NCI-H2081 treated with DMSO at 0.1 percent for 48 hours (cell line): ENCODE measurements at regions not wholly inside any gene's neighbourhood (a gene's known extent, or its start where the extent isn't known, plus 50 kb on each side); places are given as distances from the start of the nearest gene placed in this dataset.
"Not testable (repeated sequence)": the region's sequence is repeated elsewhere in the genome, so short reads cannot be mapped to it uniquely, and the experiment has no call there.

Source experiments
- DNase-seq: peaks from one replicate; lab custom pipeline; 2025; lab: John Stamatoyannopoulos, UW

DNA sequence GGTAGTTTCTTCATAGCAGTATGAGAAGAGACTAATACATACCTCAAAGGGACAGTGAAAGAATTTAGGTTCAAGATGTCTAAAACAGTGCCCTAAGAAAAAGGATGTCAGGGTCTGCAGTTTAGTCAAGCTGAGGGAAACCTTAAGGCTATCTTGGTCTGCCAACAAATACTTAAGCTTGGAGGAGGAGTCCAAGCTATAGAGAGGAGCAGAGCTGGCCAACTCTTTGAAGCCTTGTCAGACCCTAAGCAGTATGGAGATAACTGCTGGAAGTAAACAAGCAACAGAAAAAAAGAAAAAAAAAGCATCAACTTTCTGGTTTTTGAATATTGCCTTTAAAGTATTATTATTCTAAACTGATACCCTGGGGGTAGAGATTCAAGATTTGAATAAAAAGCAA, 1518.1 kb downstream of the GRIK2 start:
- no peak for DNase-seq

DNA sequence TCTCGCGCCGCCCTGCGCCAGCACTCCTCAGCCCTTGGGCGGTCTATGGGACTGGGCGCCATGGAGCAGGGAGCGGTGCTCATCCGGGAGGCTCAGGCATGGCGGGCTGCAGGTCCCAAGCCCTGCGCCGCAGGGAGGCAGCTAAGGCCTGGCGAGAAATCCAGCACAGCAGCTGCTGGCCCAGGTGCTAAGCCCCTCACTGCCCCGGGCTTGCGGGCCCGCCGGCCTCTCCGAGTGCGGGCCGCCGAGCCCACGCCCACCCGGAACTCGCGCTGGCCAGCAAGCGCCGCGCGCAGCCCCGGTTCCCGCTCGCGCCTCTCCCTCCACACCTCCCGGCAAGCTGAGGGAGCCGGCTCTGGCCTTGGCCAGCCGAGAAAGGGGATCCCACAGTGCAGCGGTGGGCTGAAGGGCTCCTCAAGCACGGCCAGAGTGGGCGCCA, 1517.2 kb downstream of the GRIK2 start:
- not testable (repeated sequence) for DNase-seq

DNA sequence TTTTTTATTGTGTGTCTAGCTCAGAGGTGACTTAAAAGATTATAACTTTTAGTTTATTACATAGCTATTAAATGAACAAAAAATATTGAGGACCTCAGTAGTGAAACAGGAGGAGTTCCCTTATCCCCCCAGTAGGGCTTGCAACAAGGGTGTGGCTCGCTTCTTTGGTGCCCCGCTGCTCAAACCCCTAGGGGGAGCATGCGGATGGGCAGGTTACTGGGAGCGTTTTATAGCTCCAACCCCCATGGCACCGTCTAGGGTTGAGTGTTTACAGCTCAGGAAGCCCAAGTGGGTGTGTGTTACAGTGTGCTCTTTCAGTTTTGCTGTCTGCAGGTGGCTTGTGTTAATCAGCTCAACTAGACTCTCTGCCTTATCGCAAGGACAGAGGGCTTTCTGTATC, 1513.7 kb downstream of the GRIK2 start:
- DNase-seq = no peak

- no peak for DNase-seq
These were observed 1509.0 kb downstream of the GRIK2 start for GRCh38 chr6:102902471-102902870.

DNA sequence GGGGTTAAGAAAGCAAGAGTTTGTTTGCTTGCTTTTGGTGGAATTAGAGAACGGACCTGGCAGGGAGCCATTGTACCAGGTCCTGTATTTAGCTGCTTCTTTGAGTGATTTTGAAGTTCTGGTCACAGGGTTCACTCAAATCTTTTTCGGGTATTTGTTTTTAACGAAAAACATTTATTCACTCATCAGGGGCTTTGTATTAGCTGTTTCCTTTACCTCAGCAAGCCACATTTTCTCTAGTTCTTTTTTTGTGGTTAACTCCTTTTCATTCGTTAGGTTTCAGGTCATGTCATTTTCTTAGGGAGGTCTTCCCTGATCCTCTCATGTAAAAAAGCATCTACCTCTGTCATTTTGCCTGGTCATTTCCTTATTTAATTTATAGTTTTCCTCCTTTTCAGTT, 1502.2 kb downstream of the GRIK2 start:
- no peak for DNase-seq

DNA sequence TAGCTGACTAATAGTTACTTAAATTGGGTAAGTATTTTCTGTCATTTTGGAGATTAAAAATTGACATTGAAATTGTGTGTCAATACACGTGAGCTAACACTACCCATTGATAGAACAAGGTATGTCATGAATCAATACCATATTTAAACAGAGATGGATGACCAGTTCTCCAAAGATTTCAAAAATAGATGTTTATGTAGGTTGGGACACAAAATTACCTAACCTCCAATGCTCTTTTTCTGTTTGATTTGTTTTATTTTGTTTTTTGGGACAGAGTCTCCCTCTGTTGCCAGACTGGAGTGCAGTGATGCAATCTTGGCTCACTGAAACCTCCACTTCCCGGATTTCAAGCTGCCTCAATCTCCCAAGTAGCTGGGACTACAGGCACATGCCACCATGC, 1491.7 kb downstream of the GRIK2 start:
- DNase-seq = no peak

GRCh38 chr6:102853249-102853955, 1459.9 kb downstream of the GRIK2 start:
- DNase-seq = no peak

GRCh38 chr6:102848796-102849195, 1455.3 kb downstream of the GRIK2 start:
- no peak for DNase-seq

GRCh38 chr6:102848210-102848609, 1454.7 kb downstream of the GRIK2 start:
- no peak for DNase-seq

- no peak for DNase-seq
These were observed 1447.6 kb downstream of the GRIK2 start for GRCh38 chr6:102841060-102841459.

DNA sequence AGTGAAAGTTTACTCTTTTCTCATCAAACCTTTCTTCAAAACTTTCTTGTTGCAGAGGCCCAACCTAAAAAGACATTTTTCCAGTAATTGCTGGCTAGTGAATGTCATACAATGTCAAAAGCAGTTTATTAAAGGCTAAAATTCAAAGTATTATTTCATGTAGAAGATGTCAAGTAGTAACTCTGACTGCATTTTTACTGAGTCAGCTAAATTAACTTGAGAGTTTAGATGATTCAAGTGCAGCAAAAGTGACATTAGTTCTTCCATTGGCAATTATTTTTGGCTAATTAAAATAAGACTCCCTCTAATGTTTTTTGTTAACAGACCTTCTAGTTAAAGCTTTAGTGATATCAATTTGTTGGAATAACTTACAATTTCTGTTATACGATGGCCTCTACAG, 1438.5 kb downstream of the GRIK2 start:
- DNase-seq = no peak

- DNase-seq = no peak
These were observed 1426.6 kb downstream of the GRIK2 start for GRCh38 chr6:102820098-102820497.

GRCh38 chr6:102815207-102815606, 1421.7 kb downstream of the GRIK2 start:
- DNase-seq = no peak

DNA sequence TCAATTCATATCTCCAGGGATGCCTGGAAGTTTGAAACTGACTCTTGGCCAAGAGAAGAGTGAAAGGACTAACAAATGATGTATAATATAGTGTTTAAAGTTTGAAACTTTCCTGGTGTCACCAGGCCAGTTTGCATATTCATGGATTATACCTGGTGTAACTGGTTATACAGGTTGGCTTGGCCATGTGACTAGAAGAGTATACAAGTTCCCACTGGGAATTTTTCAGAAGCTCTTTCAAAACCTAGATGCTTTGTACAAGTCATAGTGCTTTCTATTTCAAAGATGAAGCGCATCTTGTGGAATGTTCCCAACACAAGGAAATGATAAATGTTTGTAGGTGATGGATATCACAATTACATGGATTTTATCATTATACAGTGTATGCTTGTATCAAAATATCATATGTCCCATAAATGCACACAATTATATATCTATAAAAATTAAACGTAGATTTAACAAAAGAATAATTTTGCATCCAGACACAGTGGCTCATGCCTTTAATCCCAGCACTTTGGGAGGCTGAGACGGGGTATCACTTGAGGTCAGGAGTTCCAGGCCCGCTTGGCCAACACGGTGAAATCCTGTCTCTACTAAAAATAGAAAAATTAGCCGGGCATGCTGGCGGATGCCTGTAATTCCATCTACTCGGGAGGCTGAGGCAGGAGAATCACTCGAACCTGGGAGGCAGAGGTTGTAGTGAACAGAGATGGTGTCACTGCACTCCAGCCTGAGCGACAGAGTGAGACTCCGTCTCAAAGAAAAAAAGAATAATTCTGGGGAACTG, 1420.2 kb downstream of the GRIK2 start:
- DNase-seq = no peak

DNA sequence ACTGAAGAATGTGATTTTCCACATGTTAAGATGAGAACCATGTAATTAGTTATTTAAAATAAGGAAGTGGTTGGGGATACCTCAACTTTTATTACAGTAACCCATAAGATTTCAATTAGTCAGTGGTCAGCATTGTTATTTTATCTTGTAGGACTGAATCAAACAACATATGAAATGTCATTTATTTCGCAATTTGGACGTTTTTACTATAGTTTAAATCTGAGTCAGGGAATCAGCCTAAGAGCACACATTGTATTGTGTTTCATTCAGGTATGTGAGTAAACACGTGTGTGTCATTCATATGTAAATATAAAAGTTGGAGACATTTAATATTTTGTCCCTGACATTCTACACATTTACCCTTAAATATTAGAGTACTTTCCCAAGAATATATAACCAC, 1418.7 kb downstream of the GRIK2 start:
- DNase-seq = no peak

GRCh38 chr6:102808944-102809505, 1415.5 kb downstream of the GRIK2 start:
- DNase-seq = not testable (repeated sequence)

- no peak for DNase-seq
These were observed 1405.5 kb downstream of the GRIK2 start for GRCh38 chr6:102799051-102799450.

DNA sequence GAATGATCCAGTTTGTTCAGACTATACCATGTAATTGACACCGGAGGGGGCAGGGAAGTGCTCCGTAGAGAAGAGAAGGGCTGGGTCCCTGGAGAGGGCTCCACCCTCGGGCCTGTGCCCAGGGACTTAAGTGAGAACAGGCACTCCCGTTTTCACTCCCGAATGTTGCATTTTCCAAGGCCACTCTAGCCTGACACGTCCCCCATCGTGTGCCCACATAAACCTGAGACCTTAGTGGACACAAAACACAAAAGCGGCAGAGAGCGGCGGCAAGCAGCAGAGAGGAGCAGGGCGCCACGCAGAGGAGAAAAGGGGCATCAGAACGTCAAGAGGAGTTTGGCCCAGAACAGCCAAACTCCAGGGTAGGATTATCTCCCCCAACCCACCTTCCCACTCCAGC, 1405.1 kb downstream of the GRIK2 start:
- DNase-seq = no peak

GRCh38 chr6:102793752-102794151, 1400.2 kb downstream of the GRIK2 start:
- no peak for DNase-seq

- DNase-seq = no peak
These were observed 1380.8 kb downstream of the GRIK2 start for GRCh38 chr6:102774326-102774725.

GRCh38 chr6:102773636-102774035, 1380.1 kb downstream of the GRIK2 start:
- no peak for DNase-seq

DNA sequence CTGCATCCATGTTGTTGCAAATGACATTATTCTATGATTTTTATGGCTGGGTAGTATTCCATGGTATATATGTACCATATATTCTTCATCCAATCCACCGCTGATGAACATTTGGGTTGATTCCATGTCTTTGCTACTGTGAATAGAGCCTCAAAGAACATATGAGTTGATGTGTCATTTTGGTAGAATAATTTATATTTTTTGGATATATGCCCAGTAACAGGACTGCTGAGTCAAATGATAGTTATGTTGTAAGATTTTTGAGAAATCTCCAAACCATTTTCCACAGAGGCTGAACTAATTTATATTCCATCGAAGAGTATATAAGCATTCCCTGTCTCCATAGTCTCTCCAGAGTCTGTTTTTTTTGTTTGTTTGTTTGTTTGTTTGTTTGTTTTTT, 1373.5 kb downstream of the GRIK2 start:
- DNase-seq = no peak

- DNase-seq = no peak
These were observed 1370.8 kb downstream of the GRIK2 start for GRCh38 chr6:102764317-102764716.
